B cell (primary cell): ENCODE measurements at regions not wholly inside any gene's neighbourhood (a gene's known extent, or its start where the extent isn't known, plus 50 kb on each side); places are given as distances from the start of the nearest gene placed in this dataset.
"Not testable (repeated sequence)": the region's sequence is repeated elsewhere in the genome, so short reads cannot be mapped to it uniquely, and the experiment has no call there.

ENCODE experiments used
- ATAC-seq: fragments of 200-7000 bp; cut with Tn5 transposase; one replicate; pipeline ENCODE4 v1.10.0; 2021; ENCODE audit warnings: low read depth, mild to moderate bottlenecking, moderate number of reproducible peaks, moderate library complexity
- CTCF ChIA-PET: fragments of 350-600 bp; sonication (Branson Sonifier 250); formaldehyde crosslinking; loops from one replicate; lab custom pipeline; 2021; ENCODE audit warnings: antibody characterized with exemption, inconsistent platforms; lab: Charles Lee
- POLR2A ChIA-PET: fragments of 350-600 bp; sonication (Branson Sonifier 250); formaldehyde crosslinking; loops from one replicate; lab custom pipeline; 2021; ENCODE audit warnings: antibody characterized with exemption; lab: Charles Lee
- DNase-seq: peaks from one replicate; pipeline ENCODE4 v3.0.0; 2013
- H2AFZ ChIP-seq: 2 replicates; pipeline ENCODE4 v1.6.1; 2012; ENCODE audit warnings: mild to moderate bottlenecking, low read depth, low read length; ENCODE audit not compliant: insufficient read depth, poor library complexity, severe bottlenecking
- H3K27ac ChIP-seq, 2 donors: 1 replicate in 1 of 2; 2 replicates in 1 of 2; pipeline ENCODE4 v1.5.1; 2012 to 2013; ENCODE audit warnings: low read length in 2 of 2, mild to moderate bottlenecking in 2 of 2, moderate library complexity in 1 of 2
- H3K27me3 ChIP-seq, 4 experiments: fragments of 200-600 bp in 1 of 4; sonication (generic) in 1 of 4; replicated peaks in 1 of 4; 1 replicate in 2 of 4; 2 replicates in 2 of 4; pipeline versions ENCODE4 v1.6.1 to v1.7.0; 2013 to 2016; ENCODE audit warnings: low read length in 3 of 4, mild to moderate bottlenecking in 2 of 4, mixed read lengths in 1 of 4, moderate library complexity in 1 of 4; ENCODE audit not compliant: insufficient read depth in 4 of 4, control insufficient read depth in 3 of 4; ENCODE audit errors: control extremely low read depth in 1 of 4
- H3K36me3 ChIP-seq, 2 experiments: replicated peaks in 1 of 2; 1 replicate in 1 of 2; 2 replicates in 1 of 2; pipeline versions ENCODE4 v1.6.1 to v1.7.1; 2013; ENCODE audit warnings: low read length in 1 of 2; ENCODE audit not compliant: insufficient read depth in 2 of 2, control insufficient read depth in 1 of 2; ENCODE audit errors: control extremely low read depth in 1 of 2, extremely low read depth in 1 of 2
- H3K4me1 ChIP-seq, 2 donors: fragments of 200-600 bp in 1 of 2; sonication (generic) in 1 of 2; 1 replicate in 1 of 2; 2 replicates in 1 of 2; pipeline versions ENCODE4 v1.5.1 to v1.6.1; 2013 to 2017; ENCODE audit warnings: low read length in 2 of 2; ENCODE audit not compliant: control insufficient read depth in 2 of 2, insufficient read depth in 2 of 2
- H3K4me2 ChIP-seq: replicated peaks from 2 replicates; pipeline ENCODE3; 2012; ENCODE audit warnings: mild to moderate bottlenecking, low read depth, low read length; ENCODE audit not compliant: poor library complexity, severe bottlenecking
- H3K4me3 ChIP-seq, 5 experiments: fragments of 200-600 bp in 1 of 5; sonication (generic) in 1 of 5; 1 replicate in 3 of 5; 2 replicates in 2 of 5; pipeline versions ENCODE4 v1.5.1 to v1.7.0; 2011 to 2016; ENCODE audit warnings: low read length in 4 of 5, mild to moderate bottlenecking in 4 of 5, low read depth in 2 of 5, control low read depth in 1 of 5, moderate library complexity in 1 of 5; ENCODE audit not compliant: insufficient read depth in 1 of 5; ENCODE audit errors: control extremely low read depth in 1 of 5, extremely low read depth in 1 of 5
- H3K79me2 ChIP-seq: fragments of 200-600 bp; sonication (generic); one replicate; pipeline ENCODE4 v1.6.0; 2016; ENCODE audit warnings: low read length; ENCODE audit not compliant: control insufficient read depth, insufficient read depth
- H3K9ac ChIP-seq: fragments of 200-600 bp; sonication (generic); 2 replicates; pipeline ENCODE4 v1.6.1; 2017; ENCODE audit warnings: mild to moderate bottlenecking, low read length, moderate library complexity
- H3K9me3 ChIP-seq, 3 donors: one replicate each; pipeline versions ENCODE4 v1.6.1 to v1.7.1; 2013; ENCODE audit warnings: low read length in 2 of 3; ENCODE audit not compliant: control insufficient read depth in 2 of 3, insufficient read depth in 1 of 3; ENCODE audit errors: control extremely low read depth in 1 of 3
- H4K20me1 ChIP-seq: 2 replicates; pipeline ENCODE4 v1.6.0; 2012; ENCODE audit warnings: mild to moderate bottlenecking, low read length; ENCODE audit not compliant: insufficient read depth, control insufficient read depth, poor library complexity, severe bottlenecking
- H3K27ac Mint-ChIP-seq: one replicate; pipeline ENCODE4 v1.8.0; 2021; ENCODE audit warnings: mixed read lengths
- H3K27me3 Mint-ChIP-seq: one replicate; pipeline ENCODE4 v1.8.0; 2021; ENCODE audit warnings: mixed read lengths
- H3K4me1 Mint-ChIP-seq: one replicate; pipeline ENCODE4 v1.8.0; 2021; ENCODE audit warnings: mixed read lengths
- H3K4me3 Mint-ChIP-seq: one replicate; pipeline ENCODE4 v1.8.0; 2021; ENCODE audit warnings: mixed read lengths
- H3K9me3 Mint-ChIP-seq: one replicate; pipeline ENCODE4 v1.8.0; 2022; ENCODE audit warnings: mixed read lengths; ENCODE audit not compliant: insufficient read depth
- EZH2 ChIP-seq: IDR thresholded peaks from 2 replicates; pipeline ENCODE4 v1.6.1; 2012; ENCODE audit warnings: borderline replicate concordance, low read depth, mild to moderate bottlenecking, moderate library complexity, low read length; ENCODE audit not compliant: insufficient read depth, poor library complexity, severe bottlenecking
- WGBS: methylation state at CpG from one replicate; pipeline ENCODE4 v1.1.5; 2013; ENCODE audit warnings: missing lambda C conversion rate; ENCODE audit not compliant: insufficient coverage; 5-methylcytosine and 5-hydroxymethylcytosine counted together
- intact Hi-C: fragments of 100-400 bp; cut with micrococcal nuclease; formaldehyde crosslinking; loops from one replicate; pipeline ENCODE4 v1.10.0; 2022
- TF ChIP-seq, protein P1 (sequence below): fragments of 200-600 bp; IDR thresholded peaks from one replicate; pipeline ENCODE4 v1.8.0; 2022; ENCODE audit warnings: antibody characterized with exemption, mild to moderate bottlenecking

DNA sequence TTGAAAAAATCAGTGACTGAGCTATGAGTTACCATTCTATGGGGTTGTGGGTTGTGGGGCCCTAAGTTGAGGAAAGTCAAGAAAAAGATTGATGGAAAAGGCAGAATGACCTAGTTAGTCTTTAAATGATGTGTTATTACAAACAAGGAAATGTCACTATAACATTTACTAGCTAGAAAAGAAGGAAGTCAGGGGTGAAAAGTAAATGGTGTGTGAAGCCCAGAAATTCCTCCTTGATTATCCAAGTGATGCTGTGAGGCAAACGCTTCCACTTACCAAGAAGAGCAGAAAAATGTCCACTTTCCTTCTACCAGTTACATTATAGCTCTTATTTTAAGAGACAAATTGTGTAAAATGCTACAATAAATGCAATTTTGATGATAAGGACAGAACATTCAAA, 285.3 kb upstream of the DPP6 start:
- H3K36me3 ChIP-seq, H3K27me3 ChIP-seq, POLR2A ChIA-PET, H3K4me2 ChIP-seq, H3K9me3 ChIP-seq, H3K27me3 Mint-ChIP-seq, H4K20me1 ChIP-seq, H3K4me3 Mint-ChIP-seq, H3K4me1 Mint-ChIP-seq, ATAC-seq, H3K9me3 Mint-ChIP-seq, CTCF ChIA-PET, H3K27ac Mint-ChIP-seq, intact Hi-C loops, H3K79me2 ChIP-seq, DNase-seq, H3K27ac ChIP-seq, H3K4me3 ChIP-seq, H3K4me1 ChIP-seq, H2AFZ ChIP-seq, H3K9ac ChIP-seq: not testable (repeated sequence)
- WGBS, result no CpG with 5 or more reads among the region's 1 CpG

DNA sequence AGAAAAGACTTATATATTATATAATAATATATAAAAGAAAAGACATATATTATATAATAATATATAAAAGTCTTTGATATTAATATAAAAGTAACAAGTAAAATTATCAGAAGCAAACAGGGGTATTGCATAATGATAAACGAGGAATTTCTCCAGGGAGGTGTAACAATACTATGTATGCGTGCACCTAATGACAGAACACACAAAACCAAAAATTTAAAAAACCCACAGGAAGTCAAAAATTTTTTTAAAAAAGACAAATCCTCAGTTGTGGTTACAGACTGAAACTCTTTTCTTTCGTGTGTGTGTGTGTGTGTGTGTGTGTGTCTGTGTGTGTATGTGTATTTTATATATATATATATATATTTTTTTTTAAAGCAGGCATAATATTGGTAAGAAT, 279.2 kb upstream of the DPP6 start:
- Histone ChIP-seq H3K4me2 (no peak overlapping the region), H3K9me3 (no peaks in the 10 kb centered on the region), H3K79me2 (no peaks in the 10 kb centered on the region), H3K27me3 (no peaks in the 10 kb centered on the region), H4K20me1 (no peaks in the 10 kb centered on the region), H3K27ac (no peak overlapping the region), H3K36me3 (no peaks in the 10 kb centered on the region), H3K4me1 (no peaks in the 10 kb centered on the region), H3K9ac (no peak overlapping the region), H3K4me3 (no peak overlapping the region), H2AFZ (no peak overlapping the region)
- no peak for DNase-seq
- no CpG with 5 or more reads among the region's 3 CpGs for WGBS
- intact Hi-C loops, result no loop called here
- no peak for ATAC-seq
- TF ChIP-seq, protein P1, sequence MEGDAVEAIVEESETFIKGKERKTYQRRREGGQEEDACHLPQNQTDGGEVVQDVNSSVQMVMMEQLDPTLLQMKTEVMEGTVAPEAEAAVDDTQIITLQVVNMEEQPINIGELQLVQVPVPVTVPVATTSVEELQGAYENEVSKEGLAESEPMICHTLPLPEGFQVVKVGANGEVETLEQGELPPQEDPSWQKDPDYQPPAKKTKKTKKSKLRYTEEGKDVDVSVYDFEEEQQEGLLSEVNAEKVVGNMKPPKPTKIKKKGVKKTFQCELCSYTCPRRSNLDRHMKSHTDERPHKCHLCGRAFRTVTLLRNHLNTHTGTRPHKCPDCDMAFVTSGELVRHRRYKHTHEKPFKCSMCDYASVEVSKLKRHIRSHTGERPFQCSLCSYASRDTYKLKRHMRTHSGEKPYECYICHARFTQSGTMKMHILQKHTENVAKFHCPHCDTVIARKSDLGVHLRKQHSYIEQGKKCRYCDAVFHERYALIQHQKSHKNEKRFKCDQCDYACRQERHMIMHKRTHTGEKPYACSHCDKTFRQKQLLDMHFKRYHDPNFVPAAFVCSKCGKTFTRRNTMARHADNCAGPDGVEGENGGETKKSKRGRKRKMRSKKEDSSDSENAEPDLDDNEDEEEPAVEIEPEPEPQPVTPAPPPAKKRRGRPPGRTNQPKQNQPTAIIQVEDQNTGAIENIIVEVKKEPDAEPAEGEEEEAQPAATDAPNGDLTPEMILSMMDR, result no peak
- TF ChIP-seq EZH2, result no peak
- Mint-ChIP-seq H3K4me3 (no peak overlapping the region), H3K4me1 (no peaks in the 10 kb centered on the region), H3K27me3 (no peaks in the 10 kb centered on the region), H3K27ac (no peak overlapping the region), H3K9me3 (no peaks in the 10 kb centered on the region)
- CTCF ChIA-PET, result no interaction called here
- POLR2A ChIA-PET, result no interaction called here

DNA sequence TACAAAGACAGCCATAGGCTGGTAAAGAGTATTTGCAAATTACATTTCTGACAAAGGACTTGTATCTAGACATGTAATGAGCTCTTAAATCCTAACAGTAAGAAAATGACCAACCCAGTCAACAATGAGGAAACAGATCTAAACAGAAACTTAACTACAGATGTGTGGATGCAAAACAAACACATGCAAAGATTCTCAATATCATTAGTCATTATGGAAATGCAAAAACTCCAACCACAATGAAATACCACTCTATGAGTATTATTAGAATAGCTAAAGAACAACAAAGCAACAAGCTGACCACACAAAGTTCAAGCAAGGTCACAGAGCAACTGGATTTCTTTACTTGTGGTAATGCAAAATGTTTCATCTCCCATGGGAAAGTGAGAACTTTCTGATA, 275.3 kb upstream of the DPP6 start:
- H3K4me1 ChIP-seq, H3K27ac Mint-ChIP-seq, H3K9ac ChIP-seq, H3K9me3 ChIP-seq, H3K4me1 Mint-ChIP-seq, H2AFZ ChIP-seq, H4K20me1 ChIP-seq, H3K4me2 ChIP-seq, POLR2A ChIA-PET, H3K4me3 Mint-ChIP-seq, ATAC-seq, H3K27ac ChIP-seq, H3K27me3 Mint-ChIP-seq, H3K4me3 ChIP-seq, H3K9me3 Mint-ChIP-seq, H3K27me3 ChIP-seq, CTCF ChIA-PET, H3K79me2 ChIP-seq, DNase-seq, intact Hi-C loops, H3K36me3 ChIP-seq: not testable (repeated sequence)
